ENCODE measurements at regions not wholly inside any gene's neighbourhood (a gene's known extent, or its start where the extent isn't known, plus 50 kb on each side); places are given as distances from the start of the nearest gene placed in this dataset.

GRCh38 chr11:42713279-42713678 lies 598.5 kb upstream of the API5 start:
- no peak for TF ChIP-seq CTCF (IDR thresholded peaks at IDR 0.05)
- TF ChIP-seq POLR2A (IDR thresholded peaks at IDR 0.05; ENCODE audit: low read depth) = no peak

Data from esophagus muscularis mucosa (tissue), 3 donors.